Retinal pigment epithelial cell (primary cell): ENCODE measurements at regions not wholly inside any gene's neighbourhood (a gene's known extent, or its start where the extent isn't known, plus 50 kb on each side); places are given as distances from the start of the nearest gene placed in this dataset.

Experiments
- DNase-seq: peaks from one replicate; pipeline ENCODE4 v3.0.0-alpha.2; 2010; ENCODE audit warnings: low read depth
- H3K4me3 ChIP-seq: 2 replicates; pipeline ENCODE4 v1.5.1; 2011; ENCODE audit warnings: mild to moderate bottlenecking, low read length, control low read depth, moderate library complexity
- CTCF ChIP-seq: conservative IDR thresholded peaks from 2 replicates; pipeline ENCODE4 v1.5.1; 2011; ENCODE audit warnings: low read depth, low read length, control low read depth, inconsistent platforms

GRCh38 chr18:26794230-26795101, 71.0 kb downstream of the AQP4 start:
- TF ChIP-seq CTCF = no peak
- DNase-seq = no peak
- no peak overlapping the region for H3K4me3 ChIP-seq

DNA sequence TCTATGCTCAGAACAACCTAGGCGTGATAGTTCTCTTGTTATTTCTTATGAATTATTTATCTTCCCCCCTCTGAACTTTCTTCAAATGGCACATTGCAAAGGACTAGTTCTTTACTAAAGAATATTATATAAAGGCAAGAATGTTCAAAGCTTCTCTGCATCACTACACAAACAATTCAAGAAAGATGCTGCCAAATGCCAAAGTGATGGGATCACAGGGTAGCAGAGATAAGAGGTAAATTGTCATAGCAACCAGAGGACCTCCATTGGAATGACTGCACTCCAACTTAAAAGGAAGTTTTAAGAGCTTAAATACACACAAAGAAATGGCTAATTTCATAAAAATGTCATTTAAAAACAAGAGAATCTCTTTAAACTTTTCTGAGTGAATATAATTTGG, 72.8 kb downstream of the AQP4 start:
- H3K4me3 ChIP-seq = no peak overlapping the region
- no peak for TF ChIP-seq CTCF
- peak; percentile 9 for DNase-seq

DNA sequence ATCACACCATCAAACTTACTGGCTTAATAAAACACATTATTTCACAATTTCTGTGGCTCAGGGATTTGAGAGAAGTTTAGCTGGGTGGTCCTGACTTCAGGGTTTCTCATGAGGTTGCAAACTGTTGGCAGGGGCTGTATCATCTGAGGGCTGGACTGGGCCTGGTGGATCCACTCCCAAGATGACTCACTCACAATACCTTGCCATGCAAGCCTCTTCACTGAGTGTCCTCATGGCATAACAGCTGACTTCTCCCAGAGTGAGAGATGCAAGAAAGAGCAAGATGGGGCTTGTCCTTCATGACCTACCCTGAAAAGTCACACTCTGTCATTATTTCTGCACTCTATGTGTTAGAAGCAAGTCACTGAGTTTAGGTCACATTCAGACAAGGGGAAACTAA, 73.8 kb downstream of the AQP4 start:
- DNase-seq = no peak
- H3K4me3 ChIP-seq = no peak overlapping the region
- no peak for TF ChIP-seq CTCF

- no peak for TF ChIP-seq CTCF
- DNase-seq = no peak
- no peak overlapping the region for H3K4me3 ChIP-seq
Observed at GRCh38 chr18:26784599-26784998, 80.9 kb downstream of the AQP4 start.

- TF ChIP-seq CTCF = no peak
- H3K4me3 ChIP-seq = no peak overlapping the region
- no peak for DNase-seq
Observed at GRCh38 chr18:26783170-26783569, 82.3 kb downstream of the AQP4 start.

DNA sequence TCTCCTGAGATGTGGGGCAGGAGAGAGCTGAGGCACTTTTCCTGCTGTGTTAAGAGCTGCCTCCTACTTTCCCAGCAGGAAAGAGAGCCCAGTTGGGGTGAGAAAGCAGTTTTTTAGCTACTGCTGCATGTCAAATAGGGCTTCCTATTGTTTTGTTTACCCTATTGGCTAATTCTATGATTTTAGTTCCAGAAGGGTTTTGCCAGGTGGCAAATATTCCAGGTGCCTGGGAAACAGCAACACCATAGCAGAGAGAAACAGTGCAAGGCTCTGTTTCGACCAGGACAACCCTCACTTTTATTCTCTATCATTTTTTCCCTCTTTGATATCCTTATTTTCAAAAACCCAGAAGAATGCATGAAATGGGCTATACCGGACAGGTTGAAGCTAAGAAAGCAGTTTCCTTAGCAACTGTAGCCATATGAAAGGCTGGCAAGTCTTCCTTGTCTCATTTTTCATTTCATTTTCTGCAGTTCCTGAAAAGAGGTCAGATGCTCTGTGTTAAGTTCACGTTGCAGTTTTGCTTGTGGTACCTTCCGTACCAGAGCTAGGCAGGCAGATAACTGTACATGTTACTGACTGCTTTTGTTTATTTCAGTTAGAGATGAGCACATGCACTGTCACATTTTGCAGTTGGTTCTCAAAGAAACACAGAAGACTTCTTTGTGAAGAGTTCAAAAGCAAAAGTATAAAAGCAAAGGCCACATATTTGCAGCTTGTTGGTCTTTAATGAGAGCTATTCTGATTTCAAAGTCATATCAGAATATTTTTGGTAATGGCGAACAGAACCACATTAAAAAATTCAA, 84.8 kb downstream of the AQP4 start:
- no peak overlapping the region for H3K4me3 ChIP-seq
- no peak for TF ChIP-seq CTCF
- no peak for DNase-seq
